ENCODE measurements at regions not wholly inside any gene's neighbourhood (a gene's known extent, or its start where the extent isn't known, plus 50 kb on each side); places are given as distances from the start of the nearest gene placed in this dataset.
"Not testable (repeated sequence)": the region's sequence is repeated elsewhere in the genome, so short reads cannot be mapped to it uniquely, and the experiment has no call there.

- not testable (repeated sequence) for TF ChIP-seq CTCF (conservative IDR thresholded peaks at IDR 0.05 in 1 of 2, IDR thresholded peaks at IDR 0.05 in 1 of 2; ENCODE audit: extremely low read depth in 1 of 2, insufficient read depth in 1 of 2, low read depth in 1 of 2, low read length in 2 of 2); EZH2 (IDR thresholded peaks at IDR 0.05; ENCODE audit: borderline replicate concordance, low read length)
These were observed 237.4 kb upstream of the PRSS58 start for GRCh38 chr7:142495301-142495700.
